ENCODE measurements at regions not wholly inside any gene's neighbourhood (a gene's known extent, or its start where the extent isn't known, plus 50 kb on each side); places are given as distances from the start of the nearest gene placed in this dataset.

GRCh38 chr13:50668691-50669271 lies 174.7 kb downstream of the DLEU7 start:
- TF ChIP-seq CTCF (conservative IDR thresholded peaks at IDR 0.05 in 1 of 2, IDR thresholded peaks at IDR 0.05 in 1 of 2; ENCODE audit: low read depth in 1 of 2, low read length in 2 of 2) (no peak), EZH2 (IDR thresholded peaks at IDR 0.05; ENCODE audit: low read length, missing control alignments) (no peak)

Data from fibroblast of lung (primary cell).